ENCODE measurements at regions not wholly inside any gene's neighbourhood (a gene's known extent, or its start where the extent isn't known, plus 50 kb on each side); places are given as distances from the start of the nearest gene placed in this dataset.

DNA sequence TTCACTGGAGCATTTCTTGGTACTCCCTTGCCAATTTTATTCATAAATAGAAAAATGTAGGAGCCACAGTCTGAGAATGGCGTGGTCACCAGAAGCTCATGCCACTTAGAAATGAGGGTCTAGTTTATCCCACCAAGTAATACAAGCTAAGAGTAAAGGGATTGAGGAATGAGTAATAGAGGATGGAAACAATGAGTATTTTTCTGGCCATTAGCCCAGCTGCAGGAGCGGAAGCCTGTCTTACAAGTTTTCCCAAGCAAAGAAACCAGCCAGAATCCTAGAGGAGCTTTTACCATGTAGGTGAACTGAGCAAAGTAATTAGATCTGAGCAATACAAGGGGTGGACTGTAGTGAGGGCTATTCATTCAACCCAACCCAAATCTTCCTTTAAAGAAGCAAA, 160.7 kb upstream of the NPY2R start:
- no peak for TF ChIP-seq CTCF (IDR thresholded peaks at IDR 0.05; ENCODE audit: low read length)
- no peak for TF ChIP-seq EZH2 (IDR thresholded peaks at IDR 0.05; ENCODE audit: borderline replicate concordance, low read length)
